ENCODE measurements at regions not wholly inside any gene's neighbourhood (a gene's known extent, or its start where the extent isn't known, plus 50 kb on each side); places are given as distances from the start of the nearest gene placed in this dataset.

DNA sequence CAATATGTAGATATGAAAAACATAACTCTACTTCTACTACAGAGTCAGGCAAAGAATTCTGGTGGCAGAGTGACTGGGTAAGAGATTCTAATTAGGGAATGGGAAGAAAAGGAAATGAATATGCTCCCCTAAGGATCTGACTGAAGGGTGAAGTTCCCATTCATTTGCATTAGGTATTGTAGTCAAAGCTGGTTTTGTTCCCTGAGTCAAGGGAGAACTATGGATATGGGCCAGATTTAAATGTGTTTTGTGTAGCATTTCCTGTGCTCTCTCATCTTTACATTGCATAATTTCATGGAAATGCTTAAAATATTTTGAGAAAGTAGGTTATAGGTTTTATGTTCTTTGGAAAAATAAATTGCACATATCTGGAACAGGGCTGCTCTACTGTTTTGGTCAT lies 299.7 kb downstream of the BTBD3 start:
- TF ChIP-seq, protein P1, sequence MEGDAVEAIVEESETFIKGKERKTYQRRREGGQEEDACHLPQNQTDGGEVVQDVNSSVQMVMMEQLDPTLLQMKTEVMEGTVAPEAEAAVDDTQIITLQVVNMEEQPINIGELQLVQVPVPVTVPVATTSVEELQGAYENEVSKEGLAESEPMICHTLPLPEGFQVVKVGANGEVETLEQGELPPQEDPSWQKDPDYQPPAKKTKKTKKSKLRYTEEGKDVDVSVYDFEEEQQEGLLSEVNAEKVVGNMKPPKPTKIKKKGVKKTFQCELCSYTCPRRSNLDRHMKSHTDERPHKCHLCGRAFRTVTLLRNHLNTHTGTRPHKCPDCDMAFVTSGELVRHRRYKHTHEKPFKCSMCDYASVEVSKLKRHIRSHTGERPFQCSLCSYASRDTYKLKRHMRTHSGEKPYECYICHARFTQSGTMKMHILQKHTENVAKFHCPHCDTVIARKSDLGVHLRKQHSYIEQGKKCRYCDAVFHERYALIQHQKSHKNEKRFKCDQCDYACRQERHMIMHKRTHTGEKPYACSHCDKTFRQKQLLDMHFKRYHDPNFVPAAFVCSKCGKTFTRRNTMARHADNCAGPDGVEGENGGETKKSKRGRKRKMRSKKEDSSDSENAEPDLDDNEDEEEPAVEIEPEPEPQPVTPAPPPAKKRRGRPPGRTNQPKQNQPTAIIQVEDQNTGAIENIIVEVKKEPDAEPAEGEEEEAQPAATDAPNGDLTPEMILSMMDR (IDR thresholded peaks at IDR 0.05): no peak
- TF ChIP-seq EZH2 (IDR thresholded peaks at IDR 0.05; ENCODE audit: borderline replicate concordance, insufficient read depth, low read depth, low read length, poor library complexity, severe bottlenecking): no peak

Data from B cell (primary cell).